ENCODE measurements at regions not wholly inside any gene's neighbourhood (a gene's known extent, or its start where the extent isn't known, plus 50 kb on each side); places are given as distances from the start of the nearest gene placed in this dataset.

- TF ChIP-seq SPI1 (IDR thresholded peaks at IDR 0.05; ENCODE audit: low read depth, low read length) (no peak), PAX5 (IDR thresholded peaks at IDR 0.05; ENCODE audit: insufficient read depth, low read length, severe bottlenecking) (no peak), POLR2A (IDR thresholded peaks at IDR 0.05; ENCODE audit: low read depth, low read length) (no peak), TAF1 (IDR thresholded peaks at IDR 0.05; ENCODE audit: low read depth, low read length) (no peak), POU2F2 (IDR thresholded peaks at IDR 0.05; ENCODE audit: low read depth, low read length) (no peak), POLR2AphosphoS5 (IDR thresholded peaks at IDR 0.05; ENCODE audit: low read depth, low read length) (no peak)
- FAIRE-seq, result peak; percentile 60
These were observed 373.5 kb upstream of the OR4E1 start for GRCh38 chr14:22047115-22047514.

GRCh38 chr14:22046063-22046462, 372.4 kb upstream of the OR4E1 start:
- no peak for FAIRE-seq
- no peak for DNase-seq (ENCODE audit: insufficient read length, low spot score)
- TF ChIP-seq POLR2A (IDR thresholded peaks at IDR 0.05; ENCODE audit: low read depth, low read length) (no peak), TAF1 (IDR thresholded peaks at IDR 0.05; ENCODE audit: low read depth, low read length) (no peak), POU2F2 (IDR thresholded peaks at IDR 0.05; ENCODE audit: low read depth, low read length) (no peak), SPI1 (IDR thresholded peaks at IDR 0.05; ENCODE audit: low read depth, low read length) (no peak), PAX5 (IDR thresholded peaks at IDR 0.05; ENCODE audit: insufficient read depth, low read length, severe bottlenecking) (no peak), POLR2AphosphoS5 (IDR thresholded peaks at IDR 0.05; ENCODE audit: low read depth, low read length) (no peak)

More at GRCh38 chr14:22047115-22047514, 373.5 kb upstream of the OR4E1 start:
- no peak for DNase-seq (ENCODE audit: insufficient read length, low spot score)

GRCh38 chr14:22044193-22044592, 370.6 kb upstream of the OR4E1 start:
- no peak for TF ChIP-seq POLR2A (IDR thresholded peaks at IDR 0.05; ENCODE audit: low read depth, low read length)
- no peak for TF ChIP-seq PAX5 (IDR thresholded peaks at IDR 0.05; ENCODE audit: insufficient read depth, low read length, severe bottlenecking)
- TF ChIP-seq TAF1 (IDR thresholded peaks at IDR 0.05; ENCODE audit: low read depth, low read length), result no peak
- no peak for TF ChIP-seq POLR2AphosphoS5 (IDR thresholded peaks at IDR 0.05; ENCODE audit: low read depth, low read length)
- no peak for TF ChIP-seq POU2F2 (IDR thresholded peaks at IDR 0.05; ENCODE audit: low read depth, low read length)
- TF ChIP-seq SPI1 (IDR thresholded peaks at IDR 0.05; ENCODE audit: low read depth, low read length), result no peak
- FAIRE-seq, result no peak
- no peak for DNase-seq (ENCODE audit: insufficient read length, low spot score)

- DNase-seq (ENCODE audit: insufficient read length, low spot score), result no peak
- TF ChIP-seq SPI1 (IDR thresholded peaks at IDR 0.05; ENCODE audit: low read depth, low read length) (no peak), POU2F2 (IDR thresholded peaks at IDR 0.05; ENCODE audit: low read depth, low read length) (no peak), TAF1 (IDR thresholded peaks at IDR 0.05; ENCODE audit: low read depth, low read length) (no peak), PAX5 (IDR thresholded peaks at IDR 0.05; ENCODE audit: insufficient read depth, low read length, severe bottlenecking) (no peak), POLR2AphosphoS5 (IDR thresholded peaks at IDR 0.05; ENCODE audit: low read depth, low read length) (no peak), POLR2A (IDR thresholded peaks at IDR 0.05; ENCODE audit: low read depth, low read length) (no peak)
- no peak for FAIRE-seq
These were observed 367.1 kb upstream of the OR4E1 start for GRCh38 chr14:22040781-22041125.

GRCh38 chr14:22039938-22040780, 366.5 kb upstream of the OR4E1 start:
- FAIRE-seq (no peak), DNase-seq (ENCODE audit: insufficient read length, low spot score) (no peak)
- TF ChIP-seq TAF1 (IDR thresholded peaks at IDR 0.05; ENCODE audit: low read depth, low read length), result no peak
- no peak for TF ChIP-seq SPI1 (IDR thresholded peaks at IDR 0.05; ENCODE audit: low read depth, low read length)
- no peak for TF ChIP-seq POLR2AphosphoS5 (IDR thresholded peaks at IDR 0.05; ENCODE audit: low read depth, low read length)
- TF ChIP-seq POU2F2 (IDR thresholded peaks at IDR 0.05; ENCODE audit: low read depth, low read length), result no peak
- TF ChIP-seq PAX5 (IDR thresholded peaks at IDR 0.05; ENCODE audit: insufficient read depth, low read length, severe bottlenecking), result no peak
- no peak for TF ChIP-seq POLR2A (IDR thresholded peaks at IDR 0.05; ENCODE audit: low read depth, low read length)

- TF ChIP-seq POU2F2 (IDR thresholded peaks at IDR 0.05; ENCODE audit: low read depth, low read length) (no peak), POLR2AphosphoS5 (IDR thresholded peaks at IDR 0.05; ENCODE audit: low read depth, low read length) (no peak), PAX5 (IDR thresholded peaks at IDR 0.05; ENCODE audit: insufficient read depth, low read length, severe bottlenecking) (no peak), POLR2A (IDR thresholded peaks at IDR 0.05; ENCODE audit: low read depth, low read length) (no peak), TAF1 (IDR thresholded peaks at IDR 0.05; ENCODE audit: low read depth, low read length) (no peak), SPI1 (IDR thresholded peaks at IDR 0.05; ENCODE audit: low read depth, low read length) (no peak)
- no peak for FAIRE-seq
- DNase-seq (ENCODE audit: insufficient read length, low spot score), result no peak
These were observed 363.1 kb upstream of the OR4E1 start for GRCh38 chr14:22036541-22037239.

- DNase-seq (ENCODE audit: insufficient read length, low spot score) (no peak), FAIRE-seq (no peak)
- TF ChIP-seq SPI1 (IDR thresholded peaks at IDR 0.05; ENCODE audit: low read depth, low read length), result no peak
- no peak for TF ChIP-seq PAX5 (IDR thresholded peaks at IDR 0.05; ENCODE audit: insufficient read depth, low read length, severe bottlenecking)
- TF ChIP-seq POLR2AphosphoS5 (IDR thresholded peaks at IDR 0.05; ENCODE audit: low read depth, low read length), result no peak
- TF ChIP-seq POU2F2 (IDR thresholded peaks at IDR 0.05; ENCODE audit: low read depth, low read length), result no peak
- TF ChIP-seq POLR2A (IDR thresholded peaks at IDR 0.05; ENCODE audit: low read depth, low read length), result no peak
These were observed 352.9 kb upstream of the OR4E1 start for GRCh38 chr14:22026527-22026926.

- no peak for DNase-seq (ENCODE audit: insufficient read length, low spot score)
- FAIRE-seq, result no peak
- TF ChIP-seq POU2F2 (IDR thresholded peaks at IDR 0.05; ENCODE audit: low read depth, low read length), result no peak
These were observed 352.3 kb upstream of the OR4E1 start for GRCh38 chr14:22025879-22026278.

- no peak for TF ChIP-seq TAF1 (IDR thresholded peaks at IDR 0.05; ENCODE audit: low read depth, low read length)
- TF ChIP-seq POU2F2 (IDR thresholded peaks at IDR 0.05; ENCODE audit: low read depth, low read length), result no peak
- TF ChIP-seq SPI1 (IDR thresholded peaks at IDR 0.05; ENCODE audit: low read depth, low read length), result no peak
- no peak for TF ChIP-seq PAX5 (IDR thresholded peaks at IDR 0.05; ENCODE audit: insufficient read depth, low read length, severe bottlenecking)
- no peak for TF ChIP-seq POLR2A (IDR thresholded peaks at IDR 0.05; ENCODE audit: low read depth, low read length)
- no peak for TF ChIP-seq POLR2AphosphoS5 (IDR thresholded peaks at IDR 0.05; ENCODE audit: low read depth, low read length)
- DNase-seq (ENCODE audit: insufficient read length, low spot score) (no peak), FAIRE-seq (no peak)
These were observed 350.5 kb upstream of the OR4E1 start for GRCh38 chr14:22024137-22024536.
